ENCODE measurements at regions not wholly inside any gene's neighbourhood (a gene's known extent, or its start where the extent isn't known, plus 50 kb on each side); places are given as distances from the start of the nearest gene placed in this dataset.

- TF ChIP-seq CTCF (conservative IDR thresholded peaks at IDR 0.05): no peak
- Mint-ChIP-seq H3K9me3 (no peaks in the 10 kb centered on the region), H3K27me3 (no peaks in the 10 kb centered on the region), H3K4me3 (no peak overlapping the region), H3K36me3 (no peaks in the 10 kb centered on the region), H3K27ac (no peak overlapping the region), H3K4me1 (ENCODE audit: unreplicated experiment) (peaks cover 6% of the 10 kb centered on the region)
- no peak for DNase-seq (ENCODE audit: extremely low spot score, unreplicated experiment)
These were observed 474.4 kb upstream of the DCN start for GRCh38 chr12:91657032-91657431.

- Mint-ChIP-seq H3K9me3 (no peaks in the 10 kb centered on the region), H3K4me3 (no peak overlapping the region), H3K27ac (no peak overlapping the region), H3K36me3 (no peaks in the 10 kb centered on the region), H3K4me1 (ENCODE audit: unreplicated experiment) (peaks cover 6% of the 10 kb centered on the region), H3K27me3 (no peaks in the 10 kb centered on the region)
- no peak for TF ChIP-seq CTCF (conservative IDR thresholded peaks at IDR 0.05)
- DNase-seq (ENCODE audit: extremely low spot score, unreplicated experiment): no peak
These were observed 473.3 kb upstream of the DCN start for GRCh38 chr12:91655966-91656365.

- no peaks in the 10 kb centered on the region for H3K9me3 Mint-ChIP-seq
- H3K27me3 Mint-ChIP-seq: no peaks in the 10 kb centered on the region
- no peak overlapping the region for H3K27ac Mint-ChIP-seq
- no peak for TF ChIP-seq CTCF (conservative IDR thresholded peaks at IDR 0.05)
- H3K36me3 Mint-ChIP-seq: no peaks in the 10 kb centered on the region
- peaks cover 6% of the 10 kb centered on the region for H3K4me1 Mint-ChIP-seq (ENCODE audit: unreplicated experiment)
- no peak for DNase-seq (ENCODE audit: extremely low spot score, unreplicated experiment)
- no peak overlapping the region for H3K4me3 Mint-ChIP-seq
These were observed 471.5 kb upstream of the DCN start for GRCh38 chr12:91654087-91654486.

- TF ChIP-seq CTCF (conservative IDR thresholded peaks at IDR 0.05): no peak
- no peak for DNase-seq (ENCODE audit: extremely low spot score, unreplicated experiment)
- Mint-ChIP-seq H3K27me3 (no peaks in the 10 kb centered on the region), H3K4me1 (ENCODE audit: unreplicated experiment) (peaks cover under 1% of the 10 kb centered on the region), H3K36me3 (no peaks in the 10 kb centered on the region), H3K27ac (no peak overlapping the region), H3K9me3 (no peaks in the 10 kb centered on the region), H3K4me3 (no peak overlapping the region)
These were observed 469.1 kb upstream of the DCN start for GRCh38 chr12:91651728-91652127.

- TF ChIP-seq CTCF (conservative IDR thresholded peaks at IDR 0.05): no peak
- Mint-ChIP-seq H3K4me1 (ENCODE audit: unreplicated experiment) (peaks cover 4% of the 10 kb centered on the region), H3K9me3 (no peaks in the 10 kb centered on the region), H3K27me3 (no peaks in the 10 kb centered on the region), H3K4me3 (no peak overlapping the region), H3K36me3 (no peaks in the 10 kb centered on the region), H3K27ac (no peak overlapping the region)
- DNase-seq (ENCODE audit: extremely low spot score, unreplicated experiment): no peak
These were observed 461.1 kb upstream of the DCN start for GRCh38 chr12:91643763-91644162.

- H3K4me1 Mint-ChIP-seq (ENCODE audit: unreplicated experiment): no peaks in the 10 kb centered on the region
- H3K27me3 Mint-ChIP-seq: peaks cover 6% of the 10 kb centered on the region
- H3K27ac Mint-ChIP-seq: no peak overlapping the region
- DNase-seq (ENCODE audit: extremely low spot score, unreplicated experiment): no peak
- H3K4me3 Mint-ChIP-seq: no peak overlapping the region
- H3K9me3 Mint-ChIP-seq: peaks cover 2% of the 10 kb centered on the region
- peaks cover under 1% of the 10 kb centered on the region for H3K36me3 Mint-ChIP-seq
- no peak for TF ChIP-seq CTCF (conservative IDR thresholded peaks at IDR 0.05)
These were observed 457.4 kb upstream of the DCN start for GRCh38 chr12:91640021-91640420.
